HUES64 (cell line): ENCODE measurements at regions not wholly inside any gene's neighbourhood (a gene's known extent, or its start where the extent isn't known, plus 50 kb on each side); places are given as distances from the start of the nearest gene placed in this dataset.
A peak's percentile ranks its signal among the peaks of the same experiment; 100 is the strongest.

ENCODE experiments used
- H3K27ac ChIP-seq: 2 replicates; pipeline ENCODE4 v1.7.0; 2013; ENCODE audit warnings: low read depth, low read length, inconsistent platforms
- H3K27me3 ChIP-seq: 2 replicates; pipeline ENCODE4 v1.6.1; 2013; ENCODE audit warnings: mild to moderate bottlenecking, low read length; ENCODE audit not compliant: insufficient read depth
- H3K36me3 ChIP-seq: 2 replicates; pipeline ENCODE4 v1.6.1; 2013; ENCODE audit warnings: mild to moderate bottlenecking, low read length; ENCODE audit not compliant: insufficient read depth
- H3K4me1 ChIP-seq: 2 replicates; pipeline ENCODE4 v1.6.1; 2013; ENCODE audit warnings: mild to moderate bottlenecking, low read length, moderate library complexity; ENCODE audit not compliant: insufficient read depth
- H3K4me3 ChIP-seq: 2 replicates; pipeline ENCODE4 v1.5.1; 2013; ENCODE audit warnings: mild to moderate bottlenecking, low read length, moderate library complexity
- H3K9ac ChIP-seq: 2 replicates; pipeline ENCODE4 v1.6.1; 2013; ENCODE audit warnings: mild to moderate bottlenecking, low read depth, low read length
- H3K9me3 ChIP-seq: 2 replicates; pipeline ENCODE4 v1.6.1; 2013; ENCODE audit warnings: low read depth, low read length; ENCODE audit not compliant: insufficient read depth
- WGBS: fragments of 150-250, 120-280 bp; methylation state at CpG from one replicate; pipeline ENCODE4 v1.1.7; 2013; ENCODE audit warnings: missing lambda C conversion rate; 5-methylcytosine and 5-hydroxymethylcytosine counted together

DNA sequence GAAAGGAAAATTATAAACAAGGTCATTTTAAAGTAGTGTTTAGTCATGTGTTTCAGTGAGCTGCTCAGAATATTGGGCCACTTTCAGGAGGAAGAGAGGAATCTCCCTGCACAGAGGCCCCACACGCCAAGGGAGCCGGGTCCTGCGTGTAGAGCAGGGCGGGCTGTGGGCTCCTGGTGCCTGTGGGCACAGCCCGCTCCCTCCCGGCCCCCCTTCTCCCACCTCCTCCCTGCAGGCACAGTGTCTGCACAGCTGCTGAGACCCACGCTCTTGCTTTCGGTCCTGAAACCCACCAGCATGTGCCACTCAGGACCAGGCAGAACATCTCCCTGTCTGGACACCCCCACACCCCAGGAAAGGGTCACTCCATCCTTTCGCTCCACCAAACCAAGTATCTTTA lies 167.6 kb upstream of the SALL3 start:
- Histone ChIP-seq H3K4me3 (no peak overlapping the region), H3K4me1 (peaks cover 6% of the 10 kb centered on the region), H3K9ac (no peak overlapping the region), H3K27me3 (peaks cover 16% of the 10 kb centered on the region; the same call in 1 of the 2 replicates), H3K9me3 (no peaks in the 10 kb centered on the region), H3K36me3 (no peaks in the 10 kb centered on the region), H3K27ac (no peak overlapping the region)
- WGBS, result 89% methylated on average over 9 of the region's 9 CpGs

DNA sequence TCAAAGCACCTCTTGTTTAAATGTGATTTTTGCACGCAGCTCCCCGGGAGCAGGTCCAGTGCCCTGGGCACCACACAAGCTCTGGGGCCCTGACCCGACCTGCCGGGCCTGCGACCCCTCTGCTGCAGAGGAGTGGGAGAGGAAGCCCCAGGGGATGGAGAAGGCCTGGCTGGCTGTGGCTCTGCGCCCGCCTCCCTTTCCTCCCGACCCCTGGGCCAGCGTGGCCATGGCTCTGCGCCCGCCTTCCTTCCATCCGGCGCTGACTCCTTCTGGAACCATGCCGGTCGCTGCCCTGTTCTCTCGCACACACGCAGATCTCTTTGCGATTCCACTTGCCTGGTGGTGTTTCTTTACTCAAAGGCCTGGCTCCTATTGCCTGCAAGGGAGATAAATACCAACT lies 166.5 kb upstream of the SALL3 start:
- 77% methylated on average over 18 of the region's 18 CpGs for WGBS
- Histone ChIP-seq H3K27ac (no peak overlapping the region), H3K4me3 (no peak overlapping the region), H3K9ac (no peak overlapping the region), H3K4me1 (peaks cover 6% of the 10 kb centered on the region), H3K36me3 (no peaks in the 10 kb centered on the region), H3K27me3 (peaks cover 16% of the 10 kb centered on the region; the same call in 1 of the 2 replicates), H3K9me3 (no peaks in the 10 kb centered on the region)

DNA sequence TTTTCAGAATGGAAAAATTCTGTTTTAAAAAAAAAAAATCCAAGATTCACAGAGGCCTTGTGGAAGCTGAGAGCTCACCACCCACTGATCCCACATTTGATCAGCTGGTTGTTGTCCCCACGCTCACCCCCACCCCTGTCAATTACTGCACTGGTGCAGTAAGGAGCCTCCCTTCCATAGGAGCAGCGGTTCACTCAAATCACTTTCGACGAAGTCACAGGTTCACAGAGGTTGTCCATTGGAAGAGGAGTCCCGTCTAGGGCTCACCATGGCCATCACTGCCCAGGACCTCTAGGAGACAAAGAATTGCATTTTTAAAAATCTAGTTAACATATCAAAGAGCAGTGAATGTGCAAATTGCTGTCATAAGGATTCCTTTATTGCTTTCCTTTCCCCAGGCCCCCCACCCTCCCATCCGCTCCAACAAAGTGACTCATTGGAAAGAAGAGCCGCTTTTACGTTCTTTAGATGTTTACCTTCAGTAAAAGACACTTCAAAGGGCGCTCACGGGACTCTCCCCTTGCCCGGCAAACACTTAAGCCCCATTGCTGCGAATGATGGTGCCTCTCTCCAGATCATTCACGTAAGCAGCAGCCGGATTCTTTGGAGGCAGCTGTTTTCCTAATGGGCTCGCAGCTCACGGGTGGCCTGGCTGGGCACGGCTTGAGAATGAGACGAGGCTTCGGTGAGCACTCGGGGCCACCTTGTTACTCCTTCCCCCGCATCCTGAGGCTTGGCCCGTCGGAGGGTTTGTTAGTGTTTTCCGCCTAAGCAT lies 165.5 kb upstream of the SALL3 start:
- no peak overlapping the region for H3K9ac ChIP-seq
- peaks cover 16% of the 10 kb centered on the region; the same call in 1 of the 2 replicates for H3K27me3 ChIP-seq
- no peaks in the 10 kb centered on the region for H3K9me3 ChIP-seq

DNA sequence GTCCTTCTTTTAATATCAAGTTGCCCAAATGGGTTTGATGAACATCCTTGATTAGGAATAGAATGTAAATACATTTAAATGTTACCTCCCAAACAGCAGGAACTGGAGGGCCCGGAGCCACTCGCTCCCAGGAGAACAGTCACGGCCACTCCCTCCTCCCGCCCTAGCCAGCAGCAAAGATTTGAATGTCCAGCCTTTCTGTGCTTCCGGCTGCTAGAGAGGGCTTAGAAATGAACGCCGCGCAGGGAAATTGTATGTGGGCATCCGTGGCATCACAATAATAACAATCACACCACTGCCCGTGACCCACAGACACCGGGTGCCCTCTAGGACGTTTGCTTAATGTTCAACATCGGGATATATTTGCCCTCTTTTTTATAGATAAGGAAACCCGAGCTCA lies 164.9 kb upstream of the SALL3 start:
- 35% methylated on average over 14 of the region's 14 CpGs for WGBS
- no peaks in the 10 kb centered on the region for H3K36me3 ChIP-seq
- H3K9ac ChIP-seq, result no peak overlapping the region
- H3K27me3 ChIP-seq, result peaks cover 16% of the 10 kb centered on the region; the same call in 1 of the 2 replicates
- no peaks in the 10 kb centered on the region for H3K9me3 ChIP-seq
- peak overlapping the region; percentile 27 for H3K4me3 ChIP-seq
- H3K27ac ChIP-seq, result no peak overlapping the region
- H3K4me1 ChIP-seq, result peaks cover 6% of the 10 kb centered on the region

More for the DNA sequence above, 165.5 kb upstream of the SALL3 start:
- Histone ChIP-seq H3K4me3 (peak overlapping the region; percentile 27), H3K4me1 (peaks cover 6% of the 10 kb centered on the region), H3K27ac (no peak overlapping the region; the same call in 1 of the 2 replicates), H3K36me3 (no peaks in the 10 kb centered on the region)
- 11% methylated on average over 24 of the region's 24 CpGs for WGBS

DNA sequence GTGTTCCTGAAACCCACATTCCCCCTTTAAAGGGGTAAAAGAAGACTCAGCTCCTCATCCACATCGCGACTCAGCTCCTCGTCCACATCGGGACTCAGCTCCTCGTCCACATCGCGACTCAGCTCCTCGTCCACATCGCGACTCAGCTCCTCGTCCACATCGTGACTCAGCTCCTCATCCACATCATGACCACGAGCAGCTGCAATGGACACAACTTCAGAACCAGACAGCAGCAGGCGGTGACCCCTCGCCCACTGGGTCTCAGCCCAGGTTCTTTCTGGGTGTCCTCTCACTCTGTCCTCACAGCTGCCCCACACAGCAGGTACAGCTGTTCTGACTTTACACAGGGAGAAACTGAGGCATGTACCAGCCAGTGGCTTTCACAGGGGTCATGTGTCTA lies 163.5 kb upstream of the SALL3 start:
- 92% methylated on average over 15 of the region's 15 CpGs for WGBS
- Histone ChIP-seq H3K27me3 (peaks cover 16% of the 10 kb centered on the region), H3K4me3 (no peak overlapping the region), H3K9me3 (no peaks in the 10 kb centered on the region), H3K9ac (no peak overlapping the region), H3K27ac (no peak overlapping the region), H3K4me1 (peaks cover 6% of the 10 kb centered on the region), H3K36me3 (no peaks in the 10 kb centered on the region)

DNA sequence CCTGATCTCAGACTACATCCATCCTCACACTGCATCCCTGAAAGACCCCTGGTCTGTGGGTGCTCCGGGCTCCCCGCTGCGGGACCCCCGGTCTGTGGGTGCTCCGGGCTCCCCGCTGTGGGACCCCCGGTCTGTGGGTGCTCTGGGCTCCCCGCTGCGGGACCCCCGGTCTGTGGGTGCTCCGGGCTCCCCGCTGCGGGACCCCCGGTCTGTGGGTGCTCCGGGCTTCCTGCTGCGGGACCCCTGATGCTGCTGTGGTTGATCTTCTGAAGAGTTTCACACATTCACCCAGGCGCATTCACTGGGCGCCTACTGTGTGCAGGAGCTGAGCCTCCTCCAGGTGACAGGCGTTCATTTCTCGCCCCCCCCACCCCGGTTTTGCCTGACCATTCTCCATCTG lies 162.7 kb upstream of the SALL3 start:
- no peaks in the 10 kb centered on the region for H3K36me3 ChIP-seq
- 93% methylated on average over 21 of the region's 21 CpGs for WGBS
- H3K27ac ChIP-seq, result no peak overlapping the region
- peaks cover 6% of the 10 kb centered on the region for H3K4me1 ChIP-seq
- H3K4me3 ChIP-seq, result no peak overlapping the region
- H3K9ac ChIP-seq, result no peak overlapping the region
- no peaks in the 10 kb centered on the region for H3K9me3 ChIP-seq
- H3K27me3 ChIP-seq, result peaks cover 16% of the 10 kb centered on the region

DNA sequence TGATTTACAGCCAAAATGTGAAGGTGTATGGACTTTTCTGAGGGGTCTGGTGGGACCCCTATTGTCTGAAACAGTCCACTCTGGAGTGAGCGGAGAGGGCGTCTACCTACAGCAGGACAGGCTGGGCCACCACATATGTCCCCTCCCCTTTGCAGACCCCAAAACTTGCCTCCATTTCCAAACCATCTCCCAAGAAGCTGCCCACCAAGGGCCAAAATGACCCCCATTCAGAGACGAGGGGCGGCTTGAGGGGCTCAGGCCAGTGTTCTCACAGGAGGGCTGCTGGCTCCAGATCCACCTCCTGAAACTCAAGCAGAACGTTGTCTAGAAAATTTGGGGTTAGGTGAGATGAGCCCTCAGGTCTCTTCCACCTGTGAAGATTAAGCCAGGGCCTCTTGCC lies 161.1 kb upstream of the SALL3 start:
- 97% methylated on average over 5 of the region's 5 CpGs for WGBS
- H3K27me3 ChIP-seq, result peaks cover 16% of the 10 kb centered on the region
- no peaks in the 10 kb centered on the region for H3K9me3 ChIP-seq

DNA sequence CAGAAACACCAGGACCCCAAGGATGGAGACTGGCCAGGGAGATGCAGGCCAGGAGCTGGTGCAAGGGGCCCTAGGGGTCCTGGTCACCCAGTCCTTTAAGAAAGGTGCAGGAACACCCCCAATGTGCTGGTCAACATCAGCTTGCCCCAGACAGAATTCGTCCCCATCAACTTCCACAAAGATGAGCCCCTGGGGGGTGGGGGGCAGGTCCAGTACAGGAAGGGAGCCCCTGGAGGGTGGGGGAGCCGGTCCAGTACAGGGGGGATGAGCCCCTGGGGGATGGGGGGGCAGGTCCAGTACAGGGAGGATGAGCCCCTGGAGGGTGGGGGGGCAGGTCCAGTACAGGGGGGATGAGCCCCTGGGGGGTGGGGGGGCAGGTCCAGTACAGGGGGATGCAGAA lies 160.7 kb upstream of the SALL3 start:
- Histone ChIP-seq H3K27me3 (peaks cover 16% of the 10 kb centered on the region), H3K27ac (no peak overlapping the region), H3K9me3 (no peaks in the 10 kb centered on the region), H3K4me1 (peaks cover 2% of the 10 kb centered on the region), H3K9ac (no peak overlapping the region), H3K4me3 (no peak overlapping the region), H3K36me3 (no peaks in the 10 kb centered on the region)
- WGBS, result no CpG with 5 or more reads among the region's 2 CpGs

More for the DNA sequence above, 161.1 kb upstream of the SALL3 start:
- H3K4me1 ChIP-seq, result peaks cover 6% of the 10 kb centered on the region
- no peak overlapping the region for H3K9ac ChIP-seq
- no peak overlapping the region for H3K27ac ChIP-seq
- no peak overlapping the region for H3K4me3 ChIP-seq
- H3K36me3 ChIP-seq, result no peaks in the 10 kb centered on the region

DNA sequence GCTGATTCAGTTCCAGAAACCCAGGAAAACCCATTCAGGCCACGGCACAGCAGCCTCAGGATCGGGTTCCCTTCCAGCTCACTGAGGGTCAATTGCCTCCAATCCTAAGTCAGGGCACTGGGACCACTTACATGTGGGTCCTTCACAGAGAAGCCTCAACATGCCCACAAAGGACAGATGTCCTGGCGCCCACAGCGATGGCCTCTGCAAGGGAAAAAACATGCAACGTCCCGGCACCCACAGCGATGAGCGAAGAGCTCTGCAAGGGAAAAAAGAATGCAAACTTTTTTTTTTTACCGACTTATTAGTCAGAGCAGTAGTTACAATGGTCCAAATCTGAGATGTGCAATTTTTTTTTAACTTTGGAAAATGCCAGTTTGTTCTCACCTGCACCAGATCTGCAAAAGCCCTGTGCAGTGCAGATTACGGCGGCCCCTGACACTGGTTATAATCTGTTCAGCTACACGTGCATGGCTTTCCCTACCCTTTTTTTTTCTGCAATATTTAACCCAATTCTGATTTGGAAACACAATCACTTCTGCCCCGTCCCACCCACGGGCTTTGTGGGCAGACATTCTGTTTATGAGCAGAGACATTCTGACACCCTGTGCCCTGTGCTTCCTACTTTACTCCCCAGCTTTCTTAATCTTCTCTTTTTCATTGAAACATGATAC lies 159.3 kb upstream of the SALL3 start:
- Histone ChIP-seq H3K9me3 (no peaks in the 10 kb centered on the region), H3K36me3 (no peaks in the 10 kb centered on the region), H3K27ac (no peak overlapping the region), H3K4me1 (no peaks in the 10 kb centered on the region), H3K27me3 (peaks cover 10% of the 10 kb centered on the region), H3K4me3 (no peak overlapping the region), H3K9ac (no peak overlapping the region)
- 84% methylated on average over 14 of the region's 14 CpGs for WGBS

DNA sequence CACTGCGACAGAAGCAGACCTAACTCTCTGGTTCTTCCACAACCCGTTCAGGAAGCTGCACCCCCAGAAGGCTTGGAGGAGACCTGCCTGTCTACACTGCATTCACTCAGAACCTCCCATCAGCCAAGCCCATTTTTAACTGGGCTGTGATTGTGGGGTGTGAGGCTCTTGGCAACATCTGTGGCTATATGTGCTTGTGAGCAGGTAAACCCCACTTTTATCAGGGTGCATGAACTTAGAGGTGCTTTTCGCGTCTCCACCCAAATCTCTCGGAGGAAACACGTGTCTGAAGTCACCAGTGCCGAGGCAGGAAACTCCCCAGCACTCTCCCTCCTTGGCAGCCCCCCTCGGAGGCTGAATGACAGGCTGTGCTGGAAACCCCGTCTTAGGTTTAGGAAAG lies 158.2 kb upstream of the SALL3 start:
- no peaks in the 10 kb centered on the region; the same call in 1 of the 2 replicates for H3K27me3 ChIP-seq
- 91% methylated on average over 9 of the region's 9 CpGs for WGBS
- H3K4me3 ChIP-seq, result no peak overlapping the region
- no peaks in the 10 kb centered on the region for H3K9me3 ChIP-seq
- H3K9ac ChIP-seq, result no peak overlapping the region
- H3K4me1 ChIP-seq, result no peaks in the 10 kb centered on the region
- no peak overlapping the region for H3K27ac ChIP-seq
- H3K36me3 ChIP-seq, result no peaks in the 10 kb centered on the region

DNA sequence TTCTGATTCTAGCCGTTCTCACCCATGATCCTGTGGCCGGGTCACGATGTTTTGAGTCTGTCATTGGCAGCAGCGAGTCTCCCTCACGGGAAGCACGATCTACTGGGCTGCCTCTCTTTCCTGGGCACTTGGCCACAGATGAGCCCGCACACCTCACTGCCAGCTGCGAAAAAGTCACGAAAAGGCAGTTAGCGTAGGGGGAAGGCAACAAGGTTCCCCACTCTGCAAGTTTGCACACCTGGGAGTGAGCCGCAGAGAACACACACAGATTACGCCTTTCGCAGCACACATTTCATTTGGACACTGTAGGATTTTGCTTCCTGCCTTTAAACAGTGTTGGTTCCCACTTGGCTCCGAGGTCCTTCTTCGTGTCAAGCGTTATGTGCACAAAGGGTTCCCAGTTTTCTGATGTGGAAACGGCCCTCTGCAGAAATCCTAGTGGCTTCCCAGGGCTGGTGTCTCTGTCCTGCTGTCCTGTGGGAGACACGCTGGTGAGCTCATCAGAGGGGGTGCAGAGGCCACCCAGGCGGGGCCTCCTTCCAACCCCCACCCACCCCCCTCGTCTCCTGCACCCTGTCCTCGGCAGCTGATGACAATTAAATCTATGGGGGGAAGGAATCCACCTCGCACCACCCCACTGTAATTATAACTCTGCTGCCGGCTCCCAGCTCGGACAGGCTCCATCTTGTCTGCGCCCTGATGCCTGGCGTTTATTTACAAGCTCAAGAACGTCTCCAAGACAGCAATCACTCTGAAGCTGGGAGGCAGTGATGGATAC lies 157.3 kb upstream of the SALL3 start:
- H3K9ac ChIP-seq, result no peak overlapping the region
- H3K4me1 ChIP-seq, result no peaks in the 10 kb centered on the region
- no peak overlapping the region for H3K4me3 ChIP-seq
- H3K27me3 ChIP-seq, result no peaks in the 10 kb centered on the region; the same call in 1 of the 2 replicates
- no peak overlapping the region for H3K27ac ChIP-seq
- H3K36me3 ChIP-seq, result no peaks in the 10 kb centered on the region
- no peaks in the 10 kb centered on the region for H3K9me3 ChIP-seq
- WGBS, result 94% methylated on average over 24 of the region's 27 CpGs
